ENCODE measurements at regions not wholly inside any gene's neighbourhood (a gene's known extent, or its start where the extent isn't known, plus 50 kb on each side); places are given as distances from the start of the nearest gene placed in this dataset.

GRCh38 chr2:156134887-156135286 is 197.6 kb downstream of the NR4A2 start:
- H3K27me3 Mint-ChIP-seq (ENCODE audit: insufficient read depth, low read depth, poor library complexity) = no peaks in the 10 kb centered on the region
- no peaks in the 10 kb centered on the region; the same call in 2 of the 3 replicates for H3K9me3 Mint-ChIP-seq
- Histone ChIP-seq H3K4me2 (no peak overlapping the region), H3K9me2 (ENCODE audit: insufficient read depth) (no peaks in the 10 kb centered on the region), H3K4me1 (ENCODE audit: insufficient read depth) (no peaks in the 10 kb centered on the region), H2AFZ (no peak overlapping the region), H3K79me2 (replicated peaks; ENCODE audit: insufficient read depth) (no peaks in the 10 kb centered on the region), H3K4me3 (no peak overlapping the region), H4K20me1 (replicated peaks; ENCODE audit: insufficient read depth) (no peaks in the 10 kb centered on the region), H3K27ac (ENCODE audit: low read depth) (no peak overlapping the region), H3F3A (replicated peaks; ENCODE audit: low read depth) (no peaks in the 10 kb centered on the region), H3K27me3 (ENCODE audit: insufficient read depth) (no peaks in the 10 kb centered on the region), H3K36me3 (ENCODE audit: insufficient read depth) (no peaks in the 10 kb centered on the region)
- no peak for DNase-seq (ENCODE audit: low spot score)
- H3K36me3 Mint-ChIP-seq (ENCODE audit: low read depth) = no peaks in the 10 kb centered on the region
- no peak for TF ChIP-seq JUNB (IDR thresholded peaks at IDR 0.05; ENCODE audit: unreplicated experiment)
- TF ChIP-seq, protein P1, sequence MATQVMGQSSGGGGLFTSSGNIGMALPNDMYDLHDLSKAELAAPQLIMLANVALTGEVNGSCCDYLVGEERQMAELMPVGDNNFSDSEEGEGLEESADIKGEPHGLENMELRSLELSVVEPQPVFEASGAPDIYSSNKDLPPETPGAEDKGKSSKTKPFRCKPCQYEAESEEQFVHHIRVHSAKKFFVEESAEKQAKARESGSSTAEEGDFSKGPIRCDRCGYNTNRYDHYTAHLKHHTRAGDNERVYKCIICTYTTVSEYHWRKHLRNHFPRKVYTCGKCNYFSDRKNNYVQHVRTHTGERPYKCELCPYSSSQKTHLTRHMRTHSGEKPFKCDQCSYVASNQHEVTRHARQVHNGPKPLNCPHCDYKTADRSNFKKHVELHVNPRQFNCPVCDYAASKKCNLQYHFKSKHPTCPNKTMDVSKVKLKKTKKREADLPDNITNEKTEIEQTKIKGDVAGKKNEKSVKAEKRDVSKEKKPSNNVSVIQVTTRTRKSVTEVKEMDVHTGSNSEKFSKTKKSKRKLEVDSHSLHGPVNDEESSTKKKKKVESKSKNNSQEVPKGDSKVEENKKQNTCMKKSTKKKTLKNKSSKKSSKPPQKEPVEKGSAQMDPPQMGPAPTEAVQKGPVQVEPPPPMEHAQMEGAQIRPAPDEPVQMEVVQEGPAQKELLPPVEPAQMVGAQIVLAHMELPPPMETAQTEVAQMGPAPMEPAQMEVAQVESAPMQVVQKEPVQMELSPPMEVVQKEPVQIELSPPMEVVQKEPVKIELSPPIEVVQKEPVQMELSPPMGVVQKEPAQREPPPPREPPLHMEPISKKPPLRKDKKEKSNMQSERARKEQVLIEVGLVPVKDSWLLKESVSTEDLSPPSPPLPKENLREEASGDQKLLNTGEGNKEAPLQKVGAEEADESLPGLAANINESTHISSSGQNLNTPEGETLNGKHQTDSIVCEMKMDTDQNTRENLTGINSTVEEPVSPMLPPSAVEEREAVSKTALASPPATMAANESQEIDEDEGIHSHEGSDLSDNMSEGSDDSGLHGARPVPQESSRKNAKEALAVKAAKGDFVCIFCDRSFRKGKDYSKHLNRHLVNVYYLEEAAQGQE (IDR thresholded peaks at IDR 0.05; ENCODE audit: unreplicated experiment) = no peak
- no peak for TF ChIP-seq POLR2AphosphoS5 (IDR thresholded peaks at IDR 0.05; ENCODE audit: low read depth)
- TF ChIP-seq NANOG (IDR thresholded peaks at IDR 0.05; ENCODE audit: borderline replicate concordance) = no peak
- TF ChIP-seq CREB1 (CRISPR knock-in tag; IDR thresholded peaks at IDR 0.05; ENCODE audit: low read depth) = no peak
- no peak for TF ChIP-seq EZH2 (IDR thresholded peaks at IDR 0.05; ENCODE audit: low read depth, unreplicated experiment)
- TF ChIP-seq ETS1 (IDR thresholded peaks at IDR 0.05) = no peak
- TF ChIP-seq EZH2phosphoT487 (IDR thresholded peaks at IDR 0.05; ENCODE audit: unreplicated experiment) = no peak
- no peak for TF ChIP-seq STAT1 (IDR thresholded peaks at IDR 0.05; ENCODE audit: unreplicated experiment)
- no peak for TF ChIP-seq ZNF331 (CRISPR knock-in tag; IDR thresholded peaks at IDR 0.05; ENCODE audit: low read depth)
- TF ChIP-seq, protein P2, sequence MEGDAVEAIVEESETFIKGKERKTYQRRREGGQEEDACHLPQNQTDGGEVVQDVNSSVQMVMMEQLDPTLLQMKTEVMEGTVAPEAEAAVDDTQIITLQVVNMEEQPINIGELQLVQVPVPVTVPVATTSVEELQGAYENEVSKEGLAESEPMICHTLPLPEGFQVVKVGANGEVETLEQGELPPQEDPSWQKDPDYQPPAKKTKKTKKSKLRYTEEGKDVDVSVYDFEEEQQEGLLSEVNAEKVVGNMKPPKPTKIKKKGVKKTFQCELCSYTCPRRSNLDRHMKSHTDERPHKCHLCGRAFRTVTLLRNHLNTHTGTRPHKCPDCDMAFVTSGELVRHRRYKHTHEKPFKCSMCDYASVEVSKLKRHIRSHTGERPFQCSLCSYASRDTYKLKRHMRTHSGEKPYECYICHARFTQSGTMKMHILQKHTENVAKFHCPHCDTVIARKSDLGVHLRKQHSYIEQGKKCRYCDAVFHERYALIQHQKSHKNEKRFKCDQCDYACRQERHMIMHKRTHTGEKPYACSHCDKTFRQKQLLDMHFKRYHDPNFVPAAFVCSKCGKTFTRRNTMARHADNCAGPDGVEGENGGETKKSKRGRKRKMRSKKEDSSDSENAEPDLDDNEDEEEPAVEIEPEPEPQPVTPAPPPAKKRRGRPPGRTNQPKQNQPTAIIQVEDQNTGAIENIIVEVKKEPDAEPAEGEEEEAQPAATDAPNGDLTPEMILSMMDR (conservative IDR thresholded peaks at IDR 0.05; ENCODE audit: low read depth in 2 of 2) = no peak
- TF ChIP-seq ZNF114 (CRISPR knock-in tag; IDR thresholded peaks at IDR 0.05) = no peak
- TF ChIP-seq ZNF462 (CRISPR knock-in tag; IDR thresholded peaks at IDR 0.05) = no peak
- ATAC-seq = no peak
- H3K4me3 Mint-ChIP-seq = no peak overlapping the region
- H3K4me1 Mint-ChIP-seq = no peaks in the 10 kb centered on the region
- H3K27ac Mint-ChIP-seq = no peak overlapping the region

All from GM23338 (cell line).